ENCODE measurements at regions not wholly inside any gene's neighbourhood (a gene's known extent, or its start where the extent isn't known, plus 50 kb on each side); places are given as distances from the start of the nearest gene placed in this dataset.

DNA sequence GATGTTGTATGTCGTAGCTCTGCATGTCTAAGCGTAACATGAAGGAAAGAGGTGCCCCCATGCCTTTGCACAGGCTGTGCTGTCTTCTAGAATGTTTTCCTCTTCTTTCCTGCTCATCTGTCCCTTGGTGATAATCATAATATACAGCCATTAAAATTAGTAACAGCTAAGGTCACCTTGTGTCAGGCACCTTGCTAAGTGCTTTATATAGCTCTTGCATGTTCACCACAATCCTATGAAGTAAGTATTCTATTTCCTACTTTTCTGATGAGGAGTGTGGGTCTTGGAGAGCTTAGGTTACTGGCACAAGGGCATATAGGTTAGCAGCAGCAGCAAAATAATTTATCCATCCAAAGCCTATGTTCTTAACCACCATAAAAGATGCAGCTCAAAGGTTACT is 754.4 kb downstream of the NTRK3 start:
- DNase-seq: no peak
- TF ChIP-seq EZH2 (IDR thresholded peaks at IDR 0.05; ENCODE audit: low read depth): no peak
- TF ChIP-seq, protein P1, sequence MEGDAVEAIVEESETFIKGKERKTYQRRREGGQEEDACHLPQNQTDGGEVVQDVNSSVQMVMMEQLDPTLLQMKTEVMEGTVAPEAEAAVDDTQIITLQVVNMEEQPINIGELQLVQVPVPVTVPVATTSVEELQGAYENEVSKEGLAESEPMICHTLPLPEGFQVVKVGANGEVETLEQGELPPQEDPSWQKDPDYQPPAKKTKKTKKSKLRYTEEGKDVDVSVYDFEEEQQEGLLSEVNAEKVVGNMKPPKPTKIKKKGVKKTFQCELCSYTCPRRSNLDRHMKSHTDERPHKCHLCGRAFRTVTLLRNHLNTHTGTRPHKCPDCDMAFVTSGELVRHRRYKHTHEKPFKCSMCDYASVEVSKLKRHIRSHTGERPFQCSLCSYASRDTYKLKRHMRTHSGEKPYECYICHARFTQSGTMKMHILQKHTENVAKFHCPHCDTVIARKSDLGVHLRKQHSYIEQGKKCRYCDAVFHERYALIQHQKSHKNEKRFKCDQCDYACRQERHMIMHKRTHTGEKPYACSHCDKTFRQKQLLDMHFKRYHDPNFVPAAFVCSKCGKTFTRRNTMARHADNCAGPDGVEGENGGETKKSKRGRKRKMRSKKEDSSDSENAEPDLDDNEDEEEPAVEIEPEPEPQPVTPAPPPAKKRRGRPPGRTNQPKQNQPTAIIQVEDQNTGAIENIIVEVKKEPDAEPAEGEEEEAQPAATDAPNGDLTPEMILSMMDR (conservative IDR thresholded peaks at IDR 0.05): no peak
- ChIA-PET CTCF (no interaction called here), POLR2A (ENCODE audit: unreplicated experiment) (no interaction called here)
- intact Hi-C loops (cut with micrococcal nuclease; ENCODE audit: unreplicated experiment): no loop called here
- Histone ChIP-seq H3K4me2 (no peak overlapping the region), H3K27me3 (ENCODE audit: insufficient read depth, low read depth) (no peaks in the 10 kb centered on the region), H4K20me1 (ENCODE audit: insufficient read depth) (no peaks in the 10 kb centered on the region; the same call in 1 of the 2 replicates), H3K36me3 (ENCODE audit: low read depth) (no peaks in the 10 kb centered on the region), H3K4me3 (no peak overlapping the region), H3K4me1 (replicated peaks; ENCODE audit: insufficient read depth) (no peaks in the 10 kb centered on the region), H3K9me3 (ENCODE audit: insufficient read depth, low read depth) (no peaks in the 10 kb centered on the region; the same call in 1 of the 2 replicates), H3K9me2 (ENCODE audit: insufficient read depth) (no peaks in the 10 kb centered on the region), H2AFZ (no peak overlapping the region), H3K79me2 (ENCODE audit: low read depth) (no peaks in the 10 kb centered on the region), H3F3A (ENCODE audit: insufficient read depth, low read depth) (no peaks in the 10 kb centered on the region), H3K27ac (no peak overlapping the region)
- BruUV-seq (replicated peaks): no TSS peak

DNA sequence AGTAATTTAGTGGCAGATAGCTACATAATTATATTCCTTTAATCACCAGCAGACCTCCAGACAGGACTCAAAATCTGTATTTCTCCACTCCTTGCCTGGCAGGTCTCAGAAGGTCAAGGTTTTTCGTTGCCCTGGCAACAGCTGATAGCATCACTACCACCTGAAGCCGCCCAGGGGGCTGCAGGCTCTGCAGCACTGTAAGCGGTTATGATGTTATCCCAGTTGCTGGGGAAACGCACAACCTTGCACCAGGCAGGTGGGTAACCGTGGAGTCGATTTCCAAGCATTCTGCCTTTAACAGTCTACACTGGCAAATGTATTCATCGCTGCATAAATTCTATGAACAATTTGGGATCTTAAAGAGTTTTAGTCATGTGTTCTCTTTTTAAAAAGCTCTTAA is 756.3 kb downstream of the NTRK3 start:
- POLR2A ChIA-PET (ENCODE audit: unreplicated experiment): no interaction called here
- no peaks in the 10 kb centered on the region for H3K27me3 ChIP-seq (ENCODE audit: insufficient read depth, low read depth)
- no peaks in the 10 kb centered on the region; the same call in 1 of the 2 replicates for H4K20me1 ChIP-seq (ENCODE audit: insufficient read depth)
- CTCF ChIA-PET: no interaction called here
- BruUV-seq (replicated peaks): no TSS peak
- H3K4me1 ChIP-seq (replicated peaks; ENCODE audit: insufficient read depth): no peaks in the 10 kb centered on the region
- DNase-seq: no peak
- no peaks in the 10 kb centered on the region for H3K9me2 ChIP-seq (ENCODE audit: insufficient read depth)
- TF ChIP-seq, protein P1 (conservative IDR thresholded peaks at IDR 0.05): no peak
- no peak for TF ChIP-seq EZH2 (IDR thresholded peaks at IDR 0.05; ENCODE audit: low read depth)
- no peak overlapping the region for H3K4me3 ChIP-seq
- H3K27ac ChIP-seq: no peak overlapping the region
- H3K4me2 ChIP-seq: no peak overlapping the region
- no peak overlapping the region for H2AFZ ChIP-seq
- H3K79me2 ChIP-seq (ENCODE audit: low read depth): no peaks in the 10 kb centered on the region
- intact Hi-C loops (cut with micrococcal nuclease; ENCODE audit: unreplicated experiment): no loop called here
- no peaks in the 10 kb centered on the region for H3K36me3 ChIP-seq (ENCODE audit: low read depth)
- H3K9me3 ChIP-seq (ENCODE audit: insufficient read depth, low read depth): no peaks in the 10 kb centered on the region; the same call in 1 of the 2 replicates
- H3F3A ChIP-seq (ENCODE audit: insufficient read depth, low read depth): no peaks in the 10 kb centered on the region

DNA sequence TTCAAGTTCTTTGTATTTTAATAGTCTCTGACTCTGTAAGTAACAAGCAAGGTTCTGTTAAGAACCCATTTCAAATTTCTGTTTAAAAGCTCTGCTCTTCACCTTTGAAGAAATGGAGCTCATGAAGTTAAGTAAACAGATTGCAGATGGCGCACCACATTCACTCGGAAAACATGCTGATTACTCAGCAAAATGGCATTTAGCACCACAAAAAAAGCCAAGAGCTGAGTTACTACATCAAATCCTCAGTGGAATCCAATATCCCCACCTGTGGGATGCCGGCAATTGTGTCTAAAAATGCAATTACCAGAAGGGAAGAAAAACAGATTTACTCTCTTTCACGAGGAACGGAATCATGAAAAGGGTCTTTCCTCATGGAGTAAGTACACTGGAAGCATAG is 758.0 kb downstream of the NTRK3 start:
- ChIA-PET CTCF (no interaction called here), POLR2A (ENCODE audit: unreplicated experiment) (no interaction called here)
- Histone ChIP-seq H3K4me2 (no peak overlapping the region), H3F3A (ENCODE audit: insufficient read depth, low read depth) (no peaks in the 10 kb centered on the region), H3K9me3 (ENCODE audit: insufficient read depth, low read depth) (no peaks in the 10 kb centered on the region; the same call in 1 of the 2 replicates), H3K79me2 (ENCODE audit: low read depth) (no peaks in the 10 kb centered on the region), H3K9me2 (ENCODE audit: insufficient read depth) (no peaks in the 10 kb centered on the region), H3K27me3 (ENCODE audit: insufficient read depth, low read depth) (no peaks in the 10 kb centered on the region), H3K4me1 (replicated peaks; ENCODE audit: insufficient read depth) (no peaks in the 10 kb centered on the region), H3K36me3 (ENCODE audit: low read depth) (no peaks in the 10 kb centered on the region), H2AFZ (no peak overlapping the region), H4K20me1 (ENCODE audit: insufficient read depth) (no peaks in the 10 kb centered on the region; the same call in 1 of the 2 replicates), H3K27ac (no peak overlapping the region), H3K4me3 (no peak overlapping the region)
- intact Hi-C loops (cut with micrococcal nuclease; ENCODE audit: unreplicated experiment): no loop called here
- no TSS peak for BruUV-seq (replicated peaks)
- TF ChIP-seq, protein P1 (conservative IDR thresholded peaks at IDR 0.05): no peak
- no peak for TF ChIP-seq EZH2 (IDR thresholded peaks at IDR 0.05; ENCODE audit: low read depth)
- DNase-seq: no peak

Measured in PC-9 (cell line).